Activated naive CD4-positive, alpha-beta T cell treated with anti-CD3 and anti-CD28 coated beads, Interleukin-2, amount 10 ng/mL, durations not matched to agents 7 days and 5 days (primary cell): ENCODE measurements at regions not wholly inside any gene's neighbourhood (a gene's known extent, or its start where the extent isn't known, plus 50 kb on each side); places are given as distances from the start of the nearest gene placed in this dataset.
"Not testable (repeated sequence)": the region's sequence is repeated elsewhere in the genome, so short reads cannot be mapped to it uniquely, and the experiment has no call there.

Source experiments
- CTCF ChIA-PET: fragments of 350-600 bp; sonication (Branson Sonifier 250); formaldehyde crosslinking; loops from one replicate; lab custom pipeline; 2021; ENCODE audit warnings: antibody characterized with exemption; lab: Charles Lee
- DNase-seq: peaks from one replicate; pipeline ENCODE4 v3.0.0-alpha.2; 2020
- H3K27ac Mint-ChIP-seq: one replicate; pipeline ENCODE4 v1.8.0; 2021; ENCODE audit warnings: mild to moderate bottlenecking, moderate library complexity, mixed read lengths
- H3K27me3 Mint-ChIP-seq: one replicate; pipeline ENCODE4 v1.8.0; 2021; ENCODE audit warnings: mild to moderate bottlenecking, mixed read lengths
- H3K36me3 Mint-ChIP-seq: one replicate; pipeline ENCODE4 v1.8.0; 2021; ENCODE audit warnings: mixed read lengths
- H3K4me1 Mint-ChIP-seq: one replicate; pipeline ENCODE4 v1.8.0; 2021; ENCODE audit warnings: mixed read lengths
- H3K4me3 Mint-ChIP-seq: one replicate; pipeline ENCODE4 v1.8.0; 2021; ENCODE audit warnings: mild to moderate bottlenecking, moderate library complexity, mixed read lengths
- H3K9me3 Mint-ChIP-seq: one replicate; pipeline ENCODE4 v1.8.0; 2021; ENCODE audit warnings: mixed read lengths

- H3K4me3 Mint-ChIP-seq = no peak overlapping the region
- DNase-seq = no peak
- H3K36me3 Mint-ChIP-seq = no peaks in the 10 kb centered on the region
- H3K4me1 Mint-ChIP-seq = no peaks in the 10 kb centered on the region
- CTCF ChIA-PET = no interaction called here
- H3K27ac Mint-ChIP-seq = no peak overlapping the region
- H3K27me3 Mint-ChIP-seq = no peaks in the 10 kb centered on the region
- H3K9me3 Mint-ChIP-seq = peaks cover 25% of the 10 kb centered on the region
These were observed 215.6 kb downstream of the FOXG1 start for GRCh38 chr14:28982228-28982627.

GRCh38 chr14:28983279-28983678 is 216.7 kb downstream of the FOXG1 start:
- Mint-ChIP-seq H3K27me3 (no peaks in the 10 kb centered on the region), H3K4me1 (no peaks in the 10 kb centered on the region), H3K27ac (no peak overlapping the region), H3K9me3 (peaks cover 26% of the 10 kb centered on the region), H3K4me3 (no peak overlapping the region), H3K36me3 (no peaks in the 10 kb centered on the region)
- DNase-seq = no peak
- CTCF ChIA-PET = no interaction called here

- Mint-ChIP-seq H3K9me3 (peaks cover 18% of the 10 kb centered on the region), H3K27me3 (no peaks in the 10 kb centered on the region), H3K36me3 (no peaks in the 10 kb centered on the region), H3K4me3 (no peak overlapping the region), H3K27ac (no peak overlapping the region), H3K4me1 (no peaks in the 10 kb centered on the region)
- no peak for DNase-seq
- CTCF ChIA-PET = no interaction called here
These were observed 220.9 kb downstream of the FOXG1 start for GRCh38 chr14:28987516-28987915.

GRCh38 chr14:28997196-28997595 is 230.6 kb downstream of the FOXG1 start:
- DNase-seq, H3K27me3 Mint-ChIP-seq, H3K4me1 Mint-ChIP-seq, H3K9me3 Mint-ChIP-seq, H3K27ac Mint-ChIP-seq, H3K4me3 Mint-ChIP-seq, H3K36me3 Mint-ChIP-seq, CTCF ChIA-PET: not testable (repeated sequence)

- no peak overlapping the region for H3K27ac Mint-ChIP-seq
- CTCF ChIA-PET = no interaction called here
- no peaks in the 10 kb centered on the region for H3K27me3 Mint-ChIP-seq
- H3K4me1 Mint-ChIP-seq = no peaks in the 10 kb centered on the region
- peaks cover 14% of the 10 kb centered on the region for H3K9me3 Mint-ChIP-seq
- H3K36me3 Mint-ChIP-seq = no peaks in the 10 kb centered on the region
- DNase-seq = no peak
- H3K4me3 Mint-ChIP-seq = no peak overlapping the region
These were observed 233.1 kb downstream of the FOXG1 start for GRCh38 chr14:28999656-29000055.

- CTCF ChIA-PET = no interaction called here
- Mint-ChIP-seq H3K4me3 (no peak overlapping the region), H3K27me3 (no peaks in the 10 kb centered on the region)
These were observed 239.1 kb downstream of the FOXG1 start for GRCh38 chr14:29005647-29006046.

GRCh38 chr14:29007990-29008389 is 241.4 kb downstream of the FOXG1 start:
- no peak for DNase-seq
- H3K4me3 Mint-ChIP-seq = no peak overlapping the region
- no peaks in the 10 kb centered on the region for H3K4me1 Mint-ChIP-seq
- H3K27me3 Mint-ChIP-seq = no peaks in the 10 kb centered on the region
- CTCF ChIA-PET = no interaction called here
- H3K36me3 Mint-ChIP-seq = no peaks in the 10 kb centered on the region
- H3K27ac Mint-ChIP-seq = no peak overlapping the region
- H3K9me3 Mint-ChIP-seq = peaks cover 19% of the 10 kb centered on the region

More at GRCh38 chr14:29005647-29006046, 239.1 kb downstream of the FOXG1 start:
- no peaks in the 10 kb centered on the region for H3K4me1 Mint-ChIP-seq
- no peak overlapping the region for H3K27ac Mint-ChIP-seq
- no peaks in the 10 kb centered on the region for H3K36me3 Mint-ChIP-seq
- DNase-seq = no peak
- peaks cover 19% of the 10 kb centered on the region for H3K9me3 Mint-ChIP-seq

GRCh38 chr14:29016050-29016900 is 249.7 kb downstream of the FOXG1 start:
- Mint-ChIP-seq H3K4me1 (no peaks in the 10 kb centered on the region), H3K27ac (no peak overlapping the region), H3K27me3 (no peaks in the 10 kb centered on the region), H3K4me3 (no peak overlapping the region), H3K9me3 (peaks cover 5% of the 10 kb centered on the region), H3K36me3 (no peaks in the 10 kb centered on the region)
- DNase-seq = peak; percentile 21
- CTCF ChIA-PET = interaction anchor here (0.7 kb wide), 1 partner anchor 30 kb away, joined by 3 read pairs; no protein-coding TSS in a partner anchor

- H3K4me1 Mint-ChIP-seq, H3K36me3 Mint-ChIP-seq, DNase-seq, H3K27me3 Mint-ChIP-seq, CTCF ChIA-PET, H3K4me3 Mint-ChIP-seq: not testable (repeated sequence)
- Mint-ChIP-seq H3K27ac (peak overlapping the region; percentile 58), H3K9me3 (peaks cover 25% of the 10 kb centered on the region)
These were observed 256.9 kb downstream of the FOXG1 start for GRCh38 chr14:29023505-29023904.

GRCh38 chr14:29027441-29027840 is 260.9 kb downstream of the FOXG1 start:
- DNase-seq, H3K27me3 Mint-ChIP-seq, CTCF ChIA-PET, H3K4me1 Mint-ChIP-seq, H3K27ac Mint-ChIP-seq, H3K36me3 Mint-ChIP-seq, H3K4me3 Mint-ChIP-seq: not testable (repeated sequence)
- H3K9me3 Mint-ChIP-seq = peaks cover 28% of the 10 kb centered on the region

GRCh38 chr14:29027941-29028705 is 261.5 kb downstream of the FOXG1 start:
- DNase-seq, H3K4me1 Mint-ChIP-seq, H3K4me3 Mint-ChIP-seq, H3K36me3 Mint-ChIP-seq, H3K27me3 Mint-ChIP-seq, CTCF ChIA-PET, H3K27ac Mint-ChIP-seq: not testable (repeated sequence)
- H3K9me3 Mint-ChIP-seq = peaks cover 28% of the 10 kb centered on the region

- Mint-ChIP-seq H3K27me3 (no peaks in the 10 kb centered on the region), H3K27ac (no peak overlapping the region), H3K4me3 (no peak overlapping the region), H3K36me3 (no peaks in the 10 kb centered on the region), H3K4me1 (no peaks in the 10 kb centered on the region), H3K9me3 (peaks cover 28% of the 10 kb centered on the region)
- DNase-seq = no peak
- CTCF ChIA-PET = no interaction called here
These were observed 262.5 kb downstream of the FOXG1 start for GRCh38 chr14:29028973-29029582.

- H3K4me1 Mint-ChIP-seq = no peaks in the 10 kb centered on the region
- no peak overlapping the region for H3K4me3 Mint-ChIP-seq
- H3K27ac Mint-ChIP-seq = no peak overlapping the region
- peaks cover 26% of the 10 kb centered on the region for H3K9me3 Mint-ChIP-seq
- no peaks in the 10 kb centered on the region for H3K27me3 Mint-ChIP-seq
- DNase-seq = no peak
- H3K36me3 Mint-ChIP-seq = no peaks in the 10 kb centered on the region
- CTCF ChIA-PET = no interaction called here
These were observed 263.5 kb downstream of the FOXG1 start for GRCh38 chr14:29030121-29030520.

GRCh38 chr14:29030970-29031369 is 264.4 kb downstream of the FOXG1 start:
- Mint-ChIP-seq H3K27ac (no peak overlapping the region), H3K4me1 (no peaks in the 10 kb centered on the region), H3K4me3 (no peak overlapping the region), H3K36me3 (no peaks in the 10 kb centered on the region), H3K9me3 (peaks cover 21% of the 10 kb centered on the region), H3K27me3 (no peaks in the 10 kb centered on the region)
- DNase-seq = no peak
- CTCF ChIA-PET = no interaction called here
